ACHN (cell line): ENCODE measurements at regions not wholly inside any gene's neighbourhood (a gene's known extent, or its start where the extent isn't known, plus 50 kb on each side); places are given as distances from the start of the nearest gene placed in this dataset.

Source experiments
- DNase-seq: peaks from one replicate; pipeline ENCODE4 v3.0.0-alpha.2; 2015
- in situ Hi-C: cut with HindIII; loops from 2 replicates; pipeline ENCODE4 v1.10.0; 2017; ENCODE audit warnings: low sequenced_read_pairs, low pct_ligation_motif_present, low pct_unique_long_range_greater_than_20kb

- in situ Hi-C loops: no loop called here
- no peak for DNase-seq
Measured at GRCh38 chr13:80109303-80109702, 231.6 kb downstream of the SPRY2 start.

- DNase-seq: no peak
- in situ Hi-C loops: no loop called here
Measured at GRCh38 chr13:80105350-80105749, 235.6 kb downstream of the SPRY2 start.

GRCh38 chr13:80101040-80101439, 239.9 kb downstream of the SPRY2 start:
- in situ Hi-C loops: no loop called here
- DNase-seq: no peak

- DNase-seq: no peak
Measured at GRCh38 chr13:80100636-80101035, 240.3 kb downstream of the SPRY2 start.

GRCh38 chr13:80097561-80097960, 243.4 kb downstream of the SPRY2 start:
- no peak for DNase-seq
- in situ Hi-C loops: no loop called here

More at GRCh38 chr13:80100636-80101035, 240.3 kb downstream of the SPRY2 start:
- in situ Hi-C loops: no loop called here

- DNase-seq: no peak
- in situ Hi-C loops: no loop called here
Measured at GRCh38 chr13:80096383-80096782, 244.5 kb downstream of the SPRY2 start.

GRCh38 chr13:80094526-80094925, 246.4 kb downstream of the SPRY2 start:
- no peak for DNase-seq
- in situ Hi-C loops: no loop called here

GRCh38 chr13:80093888-80094287, 247.0 kb downstream of the SPRY2 start:
- in situ Hi-C loops: no loop called here
- no peak for DNase-seq

- no peak for DNase-seq
Measured at GRCh38 chr13:80086304-80086721, 254.6 kb downstream of the SPRY2 start.

GRCh38 chr13:80083853-80084676, 256.9 kb downstream of the SPRY2 start:
- in situ Hi-C loops: no loop called here
- peak; percentile 40 for DNase-seq

More at GRCh38 chr13:80086304-80086721, 254.6 kb downstream of the SPRY2 start:
- in situ Hi-C loops: no loop called here

- in situ Hi-C loops: no loop called here
- DNase-seq: no peak
Measured at GRCh38 chr13:80083081-80083852, 257.7 kb downstream of the SPRY2 start.

- in situ Hi-C loops: no loop called here
- no peak for DNase-seq
Measured at GRCh38 chr13:80082396-80083080, 258.4 kb downstream of the SPRY2 start.

- DNase-seq: no peak
- in situ Hi-C loops: no loop called here
Measured at GRCh38 chr13:80074811-80075210, 266.1 kb downstream of the SPRY2 start.

GRCh38 chr13:80074143-80074752, 266.7 kb downstream of the SPRY2 start:
- in situ Hi-C loops: no loop called here
- DNase-seq: no peak

- in situ Hi-C loops: no loop called here
- DNase-seq: no peak
Measured at GRCh38 chr13:80072231-80072630, 268.7 kb downstream of the SPRY2 start.

- DNase-seq: no peak
- in situ Hi-C loops: no loop called here
Measured at GRCh38 chr13:80070024-80070703, 270.8 kb downstream of the SPRY2 start.

- in situ Hi-C loops: no loop called here
Measured at GRCh38 chr13:80069374-80069773, 271.6 kb downstream of the SPRY2 start.

GRCh38 chr13:80065996-80066395, 274.9 kb downstream of the SPRY2 start:
- no peak for DNase-seq
- in situ Hi-C loops: no loop called here

More at GRCh38 chr13:80069374-80069773, 271.6 kb downstream of the SPRY2 start:
- no peak for DNase-seq
